Naive thymus-derived CD4-positive, alpha-beta T cell (primary cell): ENCODE measurements at regions not wholly inside any gene's neighbourhood (a gene's known extent, or its start where the extent isn't known, plus 50 kb on each side); places are given as distances from the start of the nearest gene placed in this dataset.

Source experiments
- ATAC-seq: fragments of 150-1000 bp; cut with Tn5 transposase; 2 replicates; pipeline ENCODE4 v1.10.0; 2021; ENCODE audit warnings: mild to moderate bottlenecking, moderate library complexity
- CTCF ChIA-PET: fragments of 350-600 bp; sonication (Branson Sonifier 250); formaldehyde crosslinking; loops from one replicate; lab custom pipeline; 2021; ENCODE audit warnings: antibody characterized with exemption; lab: Charles Lee
- POLR2A ChIA-PET: fragments of 350-600 bp; sonication (Branson Sonifier 250); formaldehyde crosslinking; loops from one replicate; lab custom pipeline; 2021; ENCODE audit warnings: antibody characterized with exemption, inconsistent platforms; lab: Charles Lee
- DNase-seq, 9 donors: peaks; one replicate each; pipeline versions ENCODE4 v3.0.0 to v3.0.0-alpha.2; 2020 to 2022; ENCODE audit warnings: mixed read lengths in 1 of 9
- H3K27ac ChIP-seq: one replicate; pipeline ENCODE4 v1.7.0; 2013; ENCODE audit warnings: mild to moderate bottlenecking, low read depth, low read length, moderate library complexity
- H3K27me3 ChIP-seq, 2 donors: one replicate each; pipeline ENCODE4 v1.7.0; 2013; ENCODE audit warnings: low read length in 2 of 2, mild to moderate bottlenecking in 2 of 2, moderate library complexity in 2 of 2; ENCODE audit not compliant: control insufficient read depth in 2 of 2, insufficient read depth in 2 of 2
- H3K36me3 ChIP-seq, 3 experiments: 1 replicate in 2 of 3; 2 replicates in 1 of 3; pipeline ENCODE4 v1.7.0; 2013; ENCODE audit warnings: low read length in 3 of 3, mild to moderate bottlenecking in 3 of 3, moderate library complexity in 1 of 3; ENCODE audit not compliant: insufficient read depth in 3 of 3, control insufficient read depth in 2 of 3
- H3K4me1 ChIP-seq, 2 donors: one replicate each; pipeline ENCODE4 v1.7.0; 2013; ENCODE audit warnings: low read length in 2 of 2, mild to moderate bottlenecking in 2 of 2, moderate library complexity in 1 of 2; ENCODE audit not compliant: control insufficient read depth in 2 of 2, insufficient read depth in 2 of 2
- H3K4me3 ChIP-seq: 2 replicates; pipeline ENCODE4 v1.7.0; 2013; ENCODE audit warnings: mild to moderate bottlenecking, low read length
- H3K9me3 ChIP-seq, 3 experiments: 1 replicate in 2 of 3; 2 replicates in 1 of 3; pipeline ENCODE4 v1.7.0; 2013; ENCODE audit warnings: low read length in 3 of 3; ENCODE audit not compliant: control insufficient read depth in 2 of 3
- H3K27ac Mint-ChIP-seq, 9 donors: one replicate each; pipeline ENCODE4 v1.8.0; 2020 to 2022; ENCODE audit warnings: mixed read lengths in 9 of 9, mild to moderate bottlenecking in 8 of 9, moderate library complexity in 5 of 9, inconsistent platforms in 2 of 9
- H3K27me3 Mint-ChIP-seq, 5 donors: one replicate each; pipeline ENCODE4 v1.8.0; 2021 to 2022; ENCODE audit warnings: mixed read lengths in 5 of 5, mild to moderate bottlenecking in 1 of 5
- H3K36me3 Mint-ChIP-seq, 5 donors: one replicate each; pipeline ENCODE4 v1.8.0; 2020 to 2022; ENCODE audit warnings: mixed read lengths in 5 of 5, mild to moderate bottlenecking in 3 of 5, inconsistent platforms in 1 of 5
- H3K4me1 Mint-ChIP-seq, 7 donors: one replicate each; pipeline ENCODE4 v1.8.0; 2020 to 2022; ENCODE audit warnings: mixed read lengths in 7 of 7, mild to moderate bottlenecking in 3 of 7, inconsistent platforms in 1 of 7
- H3K4me3 Mint-ChIP-seq, 10 donors: one replicate each; pipeline ENCODE4 v1.8.0; 2020 to 2022; ENCODE audit warnings: mild to moderate bottlenecking in 10 of 10, mixed read lengths in 10 of 10, moderate library complexity in 6 of 10, inconsistent platforms in 2 of 10
- H3K9me3 Mint-ChIP-seq, 11 donors: one replicate each; pipeline ENCODE4 v1.8.0; 2020 to 2022; ENCODE audit warnings: mixed read lengths in 11 of 11, mild to moderate bottlenecking in 4 of 11, inconsistent platforms in 1 of 11, moderate library complexity in 1 of 11
- intact Hi-C, 2 donors: fragments of 100-400 bp; cut with micrococcal nuclease; formaldehyde crosslinking; loops; one replicate each; pipeline ENCODE4 v1.15.1; 2023

DNA sequence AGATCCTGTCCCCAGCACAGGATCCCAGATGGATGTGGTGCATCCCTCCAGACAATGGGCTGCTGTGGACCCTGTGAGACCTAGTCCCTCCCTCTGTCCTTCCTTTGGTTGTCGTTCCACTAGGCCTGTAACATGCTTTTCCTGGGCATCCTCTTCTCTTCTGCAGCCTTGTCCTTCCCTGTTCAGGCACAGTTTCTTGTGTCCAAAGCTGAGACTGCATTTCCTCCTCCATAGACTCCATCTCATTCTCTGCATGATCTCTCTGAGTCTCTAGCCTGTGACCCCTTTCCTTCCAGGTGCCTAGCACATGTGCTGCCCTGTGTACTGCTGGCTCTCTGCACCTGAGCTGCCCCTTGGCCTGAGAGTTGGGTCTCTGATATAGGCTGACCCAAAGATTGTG, 293.5 kb upstream of the IGFBP3 start:
- intact Hi-C loops = no loop called here
- Histone ChIP-seq H3K4me1 (no peaks in the 10 kb centered on the region), H3K36me3 (no peaks in the 10 kb centered on the region), H3K4me3 (no peak overlapping the region), H3K27ac (no peak overlapping the region), H3K9me3 (no peaks in the 10 kb centered on the region), H3K27me3 (no peaks in the 10 kb centered on the region)
- no peak overlapping the region for H3K4me3 Mint-ChIP-seq
- no peak overlapping the region for H3K27ac Mint-ChIP-seq
- CTCF ChIA-PET = no interaction called here
- no peak for DNase-seq
- H3K9me3 Mint-ChIP-seq = peaks cover 0 to 15% (median 4%) of the 10 kb centered on the region in 11 donors
- no peaks in the 10 kb centered on the region for H3K36me3 Mint-ChIP-seq
- no peaks in the 10 kb centered on the region for H3K4me1 Mint-ChIP-seq
- peaks cover 0 to 6% (median 4%) of the 10 kb centered on the region in 5 donors for H3K27me3 Mint-ChIP-seq
- POLR2A ChIA-PET = no interaction called here
- no peak for ATAC-seq

- peaks cover 0 to 6% (median 4%) of the 10 kb centered on the region in 5 donors for H3K27me3 Mint-ChIP-seq
- peaks cover 0 to 15% (median 4%) of the 10 kb centered on the region in 11 donors for H3K9me3 Mint-ChIP-seq
- H3K36me3 Mint-ChIP-seq = no peaks in the 10 kb centered on the region
- H3K4me3 ChIP-seq = no peak overlapping the region
- H3K27ac Mint-ChIP-seq = no peak overlapping the region
- H3K4me1 ChIP-seq = no peaks in the 10 kb centered on the region
- no peak for ATAC-seq
- H3K4me3 Mint-ChIP-seq = no peak overlapping the region
- H3K9me3 ChIP-seq = no peaks in the 10 kb centered on the region
- H3K36me3 ChIP-seq = no peaks in the 10 kb centered on the region
- H3K4me1 Mint-ChIP-seq = no peaks in the 10 kb centered on the region
- H3K27me3 ChIP-seq = no peaks in the 10 kb centered on the region
- H3K27ac ChIP-seq = no peak overlapping the region
- intact Hi-C loops = no loop called here
- DNase-seq = no peak
- CTCF ChIA-PET = no interaction called here
- POLR2A ChIA-PET = no interaction called here
These were observed 292.1 kb upstream of the IGFBP3 start for GRCh38 chr7:46213154-46213537.

DNA sequence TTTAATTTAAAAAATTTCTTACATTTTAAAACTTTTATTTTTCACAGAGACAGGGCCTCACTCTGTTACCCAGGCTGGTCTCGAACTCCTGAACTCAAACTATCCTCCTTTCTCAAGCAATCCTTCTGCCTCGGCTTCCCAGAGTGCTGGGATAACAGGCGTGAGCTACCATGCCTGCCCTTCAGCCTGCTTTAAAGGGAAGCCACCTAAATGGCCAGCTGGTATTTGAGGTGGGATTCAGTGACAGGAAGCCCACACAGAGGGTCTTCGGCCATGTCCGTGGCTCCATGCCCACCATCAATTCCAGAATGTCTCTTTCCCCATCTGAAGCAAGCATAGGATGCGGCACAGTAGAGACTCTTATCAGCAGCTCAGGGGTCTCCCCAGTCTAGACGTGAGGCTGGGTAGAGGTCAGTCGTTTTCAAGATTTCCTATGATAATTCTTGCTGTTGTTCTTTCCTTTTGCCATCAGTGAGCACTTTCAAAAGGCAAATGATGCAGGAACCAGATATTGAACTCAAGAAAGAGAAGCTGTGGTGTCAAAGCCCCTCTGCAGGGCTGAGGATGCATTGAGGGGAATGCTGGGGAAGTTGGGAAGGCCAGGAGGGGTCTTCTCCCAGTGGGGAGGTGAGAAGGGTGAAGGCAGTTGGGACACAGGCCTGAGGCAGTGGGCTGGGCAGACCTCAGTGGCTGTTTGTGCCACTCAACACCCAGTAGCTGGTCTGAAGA, 291.5 kb upstream of the IGFBP3 start:
- H3K4me3 Mint-ChIP-seq = no peak overlapping the region
- peaks cover 0 to 6% (median 4%) of the 10 kb centered on the region in 5 donors for H3K27me3 Mint-ChIP-seq
- H3K9me3 Mint-ChIP-seq = peaks cover 0 to 15% (median 4%) of the 10 kb centered on the region in 11 donors
- no peaks in the 10 kb centered on the region for H3K9me3 ChIP-seq
- no peak overlapping the region for H3K27ac Mint-ChIP-seq
- H3K4me1 Mint-ChIP-seq = no peaks in the 10 kb centered on the region
- H3K27me3 ChIP-seq = no peaks in the 10 kb centered on the region
- intact Hi-C loops = no loop called here
- no peaks in the 10 kb centered on the region for H3K36me3 ChIP-seq
- ATAC-seq (no peak), DNase-seq (no peak)
- no peak overlapping the region for H3K4me3 ChIP-seq
- ChIA-PET CTCF (no interaction called here), POLR2A (no interaction called here)
- no peaks in the 10 kb centered on the region for H3K36me3 Mint-ChIP-seq
- H3K4me1 ChIP-seq = no peaks in the 10 kb centered on the region
- H3K27ac ChIP-seq = no peak overlapping the region

GRCh38 chr7:46210467-46210866, 289.4 kb upstream of the IGFBP3 start:
- DNase-seq (no peak), ATAC-seq (no peak)
- ChIA-PET POLR2A (no interaction called here), CTCF (no interaction called here)
- peaks cover 0 to 3% (median 0%) of the 10 kb centered on the region in 5 donors for H3K36me3 Mint-ChIP-seq
- no peak overlapping the region for H3K27ac Mint-ChIP-seq
- no peak overlapping the region for H3K4me3 ChIP-seq
- intact Hi-C loops = no loop called here
- H3K27me3 ChIP-seq = no peaks in the 10 kb centered on the region
- H3K27ac ChIP-seq = no peak overlapping the region
- peaks cover 0 to 9% (median 3%) of the 10 kb centered on the region in 11 donors for H3K9me3 Mint-ChIP-seq
- H3K9me3 ChIP-seq = no peaks in the 10 kb centered on the region
- no peak overlapping the region for H3K4me3 Mint-ChIP-seq
- H3K27me3 Mint-ChIP-seq = peaks cover 0 to 6% (median 0%) of the 10 kb centered on the region in 5 donors
- no peaks in the 10 kb centered on the region for H3K4me1 Mint-ChIP-seq
- H3K4me1 ChIP-seq = no peaks in the 10 kb centered on the region
- H3K36me3 ChIP-seq = no peaks in the 10 kb centered on the region

DNA sequence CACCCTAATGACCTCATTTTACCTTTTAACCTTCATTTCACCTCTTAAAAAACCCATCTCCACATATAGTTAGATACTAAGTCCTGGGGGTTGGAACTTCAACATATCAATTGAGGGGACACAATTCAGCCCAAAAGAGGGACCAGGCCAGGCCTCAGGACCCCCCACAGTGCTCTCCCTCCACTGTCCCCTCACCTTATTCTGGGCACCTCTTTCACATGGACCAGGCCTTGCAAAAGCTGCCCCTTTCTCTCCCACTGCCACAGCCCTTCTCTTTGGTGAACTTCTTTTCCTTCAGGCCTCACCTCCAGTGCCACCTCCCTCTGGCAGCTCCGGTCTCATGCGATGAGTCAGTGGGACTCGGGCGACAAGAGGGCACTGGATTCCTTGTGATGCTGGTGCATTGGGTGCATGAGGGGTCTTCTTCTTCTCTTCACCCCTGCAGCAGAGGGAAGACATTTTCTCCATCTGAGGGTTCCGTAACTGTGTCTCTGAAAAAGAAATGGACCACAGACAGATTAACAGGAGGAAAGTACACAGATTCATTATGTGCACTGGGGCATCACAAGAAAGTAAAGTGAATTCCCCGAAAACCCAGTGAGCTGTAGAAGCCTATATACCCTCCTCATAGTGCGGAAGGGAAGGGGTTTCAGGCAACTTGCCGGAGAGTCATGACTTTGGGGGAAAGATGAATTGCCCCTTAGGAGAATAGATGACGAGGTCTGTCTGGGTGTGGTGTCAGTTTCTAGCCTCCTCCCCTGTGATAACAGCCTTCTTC, 288.7 kb upstream of the IGFBP3 start:
- Mint-ChIP-seq H3K36me3 (peaks cover 0 to 3% (median 0%) of the 10 kb centered on the region in 5 donors), H3K9me3 (peaks cover 0 to 6% (median 3%) of the 10 kb centered on the region in 11 donors), H3K4me1 (no peaks in the 10 kb centered on the region), H3K27ac (no peak overlapping the region), H3K27me3 (peaks cover 0 to 6% (median 0%) of the 10 kb centered on the region in 5 donors), H3K4me3 (no peak overlapping the region)
- no peak overlapping the region for H3K27ac ChIP-seq
- DNase-seq = no peak
- H3K36me3 ChIP-seq = no peaks in the 10 kb centered on the region
- no peak for ATAC-seq
- intact Hi-C loops = no loop called here
- no peak overlapping the region for H3K4me3 ChIP-seq
- ChIA-PET CTCF (no interaction called here), POLR2A (no interaction called here)
- H3K4me1 ChIP-seq = no peaks in the 10 kb centered on the region
- no peaks in the 10 kb centered on the region for H3K9me3 ChIP-seq
- no peaks in the 10 kb centered on the region for H3K27me3 ChIP-seq

DNA sequence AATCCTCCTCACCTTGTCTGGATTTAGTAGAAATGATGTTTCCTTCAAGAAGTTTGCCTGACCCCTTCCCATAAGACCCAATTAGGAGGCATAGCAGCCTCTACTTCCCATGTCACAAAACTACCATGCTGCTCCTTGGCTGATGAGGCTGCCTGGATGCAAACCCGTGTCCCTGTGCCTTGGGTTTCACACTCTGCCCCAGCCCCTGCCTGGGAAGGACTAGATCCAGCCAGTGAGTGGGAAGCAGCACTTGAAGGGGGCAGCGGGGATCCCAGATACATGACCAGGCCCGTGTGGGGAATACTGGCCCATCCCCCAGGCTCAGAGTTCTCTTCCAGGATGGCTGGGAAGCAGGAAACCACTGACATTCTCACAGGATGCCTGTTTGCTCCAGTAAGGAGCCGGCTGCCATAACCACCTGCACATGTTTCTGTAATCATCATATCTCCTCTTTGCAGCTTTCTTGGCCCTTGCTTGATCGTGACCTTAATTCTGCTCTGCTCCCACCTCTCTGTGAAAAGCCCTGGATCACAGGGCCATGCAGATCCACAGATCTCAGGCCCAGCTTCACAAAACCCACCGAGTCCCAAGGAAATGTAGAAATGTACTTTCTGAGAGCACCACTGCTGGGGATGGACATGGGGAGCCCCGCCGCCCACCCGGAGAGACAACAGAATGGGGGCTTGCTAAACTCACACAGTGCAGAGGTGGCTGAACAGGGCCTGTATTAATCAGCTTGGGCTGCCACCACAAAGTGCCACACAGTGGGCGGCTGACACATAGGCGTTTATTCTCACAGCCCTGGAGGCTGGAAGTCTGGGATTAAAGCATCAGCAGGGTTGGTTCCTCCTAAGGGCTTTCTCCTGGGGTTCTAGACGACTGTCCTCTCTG, 287.8 kb upstream of the IGFBP3 start:
- Histone ChIP-seq H3K27ac (no peak overlapping the region), H3K9me3 (no peaks in the 10 kb centered on the region), H3K4me1 (no peaks in the 10 kb centered on the region), H3K4me3 (no peak overlapping the region), H3K27me3 (no peaks in the 10 kb centered on the region), H3K36me3 (no peaks in the 10 kb centered on the region)
- Mint-ChIP-seq H3K27me3 (peaks cover 0 to 6% (median 0%) of the 10 kb centered on the region in 5 donors), H3K4me1 (no peaks in the 10 kb centered on the region), H3K9me3 (peaks cover 0 to 6% (median 0%) of the 10 kb centered on the region in 11 donors), H3K27ac (no peak overlapping the region), H3K36me3 (peaks cover 0 to 3% (median 0%) of the 10 kb centered on the region in 5 donors), H3K4me3 (no peak overlapping the region)
- ATAC-seq (no peak), DNase-seq (no peak)
- intact Hi-C loops = no loop called here
- CTCF ChIA-PET = no interaction called here
- POLR2A ChIA-PET = no interaction called here
